SK-MEL-5 (cell line): ENCODE measurements at regions not wholly inside any gene's neighbourhood (a gene's known extent, or its start where the extent isn't known, plus 50 kb on each side); places are given as distances from the start of the nearest gene placed in this dataset.
"Not testable (repeated sequence)": the region's sequence is repeated elsewhere in the genome, so short reads cannot be mapped to it uniquely, and the experiment has no call there.

Experiments
- DNase-seq: peaks from one replicate; pipeline ENCODE4 v3.0.0-alpha.2; 2016; ENCODE audit warnings: low read depth, low spot score
- in situ Hi-C: cut with HindIII; loops from 2 replicates; pipeline ENCODE4 v1.10.0; 2016; ENCODE audit warnings: low sequenced_read_pairs, high pct_unique_total_duplicates, low pct_unique_long_range_greater_than_20kb

DNA sequence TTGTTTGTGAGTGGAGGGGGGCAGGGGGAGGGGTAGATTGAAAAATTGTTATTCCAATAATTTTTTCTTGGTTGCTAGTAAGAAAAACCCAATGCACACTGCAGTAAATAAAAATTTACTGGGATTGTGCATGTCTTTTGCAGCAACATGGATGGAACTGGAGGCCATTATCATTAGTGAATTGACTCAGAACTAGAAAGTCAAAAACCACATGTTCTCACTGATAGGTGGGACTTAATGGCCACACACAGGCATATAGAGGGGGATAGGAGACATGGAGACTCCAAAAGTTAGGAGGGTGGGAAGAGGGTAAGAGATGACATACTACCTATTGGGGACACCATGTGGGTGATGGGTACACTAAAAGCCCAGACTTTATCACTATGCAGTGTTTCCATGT, 67.2 kb downstream of the BUB3 start:
- DNase-seq: no peak
- in situ Hi-C loops: no loop called here

DNA sequence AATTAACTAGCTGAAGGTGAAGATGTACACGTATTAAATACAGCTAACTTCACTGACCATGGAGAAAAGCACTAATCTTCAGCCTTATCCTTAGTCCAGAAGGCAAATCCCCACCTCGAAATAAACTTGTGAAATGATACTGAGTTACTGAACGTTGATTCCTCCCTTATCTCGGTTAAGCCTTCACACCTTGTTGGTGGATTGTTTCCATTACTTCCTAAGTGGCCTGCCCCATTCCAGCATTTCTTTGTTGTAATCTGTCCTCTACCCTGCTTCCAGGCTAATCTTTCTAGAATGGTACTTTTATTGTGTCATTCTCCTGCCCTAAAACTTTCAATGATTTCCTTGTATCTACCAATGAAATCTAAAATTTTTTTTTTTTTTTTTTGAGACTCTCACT, 68.6 kb downstream of the BUB3 start:
- in situ Hi-C loops: no loop called here
- DNase-seq: no peak

- in situ Hi-C loops: no loop called here
- DNase-seq: no peak
Observed at GRCh38 chr10:123227706-123228105, 73.5 kb downstream of the BUB3 start.

GRCh38 chr10:123229927-123230630, 75.9 kb downstream of the BUB3 start:
- in situ Hi-C loops: no loop called here
- no peak for DNase-seq

- in situ Hi-C loops, DNase-seq: not testable (repeated sequence)
Observed at GRCh38 chr10:123232879-123233278, 78.7 kb downstream of the BUB3 start.

GRCh38 chr10:123235014-123235413, 80.8 kb downstream of the BUB3 start:
- DNase-seq, in situ Hi-C loops: not testable (repeated sequence)

DNA sequence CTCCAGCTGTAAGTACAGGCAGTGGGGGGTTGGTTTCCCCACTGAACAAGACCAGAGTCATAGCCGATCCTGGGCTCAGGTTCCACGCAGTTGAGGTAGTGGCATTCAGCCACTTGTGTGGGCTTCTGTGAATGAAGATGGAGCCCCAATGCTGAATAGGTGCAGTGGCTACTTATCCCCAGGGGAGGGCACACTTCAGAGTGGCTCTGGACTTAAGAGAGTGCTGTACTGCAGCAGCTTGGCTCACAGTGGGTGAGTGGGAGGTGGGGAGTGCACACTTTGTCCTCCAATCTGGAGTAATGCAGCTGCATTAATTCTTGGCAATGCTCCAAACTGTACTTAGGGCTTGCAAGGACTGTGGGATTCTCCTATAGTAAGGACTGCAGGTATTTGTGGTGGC, 81.9 kb downstream of the BUB3 start:
- no peak for DNase-seq
- in situ Hi-C loops: no loop called here

GRCh38 chr10:123240250-123240649, 86.0 kb downstream of the BUB3 start:
- no peak for DNase-seq
- in situ Hi-C loops: no loop called here

DNA sequence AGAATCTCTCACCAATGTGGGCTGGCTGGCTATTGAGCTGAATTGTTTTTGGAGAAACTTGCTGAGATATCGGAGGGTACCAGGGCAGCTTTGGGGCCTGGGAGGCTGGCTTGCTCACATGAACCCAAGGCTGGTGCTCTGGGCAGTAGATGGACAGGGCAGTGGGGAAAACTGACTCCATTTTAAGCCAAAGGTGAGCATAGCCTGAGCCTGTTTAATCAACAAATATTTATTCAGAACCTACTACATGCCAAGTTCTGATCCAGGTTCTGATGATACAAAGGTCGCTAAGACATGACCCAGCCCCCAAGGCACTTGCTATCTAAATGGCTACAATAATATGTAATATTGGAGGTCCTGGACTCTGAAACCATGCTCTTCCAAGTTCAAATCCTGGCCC, 86.6 kb downstream of the BUB3 start:
- DNase-seq: no peak
- in situ Hi-C loops: no loop called here

GRCh38 chr10:123241391-123242141, 87.4 kb downstream of the BUB3 start:
- in situ Hi-C loops: no loop called here
- no peak for DNase-seq

- no peak for DNase-seq
- in situ Hi-C loops: no loop called here
Observed at GRCh38 chr10:123244747-123245146, 90.5 kb downstream of the BUB3 start.

DNA sequence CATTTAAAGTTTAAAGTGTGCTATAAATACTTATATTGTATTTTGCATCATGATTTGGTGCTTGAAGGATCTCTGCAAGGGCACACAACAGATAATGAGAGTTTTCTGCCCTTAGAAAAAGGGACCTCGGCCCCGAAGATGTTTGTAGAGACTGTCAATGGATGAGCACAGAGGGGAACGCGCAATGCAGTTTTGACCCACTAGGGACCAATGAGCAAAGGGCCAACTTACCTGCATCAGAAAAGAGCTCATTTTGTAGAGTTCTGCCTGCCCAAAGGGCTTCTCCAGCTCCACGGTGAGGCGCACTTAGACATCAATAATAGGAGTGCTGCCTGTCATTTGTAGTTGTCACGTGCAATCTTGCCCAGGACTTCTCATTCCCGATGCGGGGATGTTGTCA, 91.1 kb downstream of the BUB3 start:
- no peak for DNase-seq
- in situ Hi-C loops: no loop called here

GRCh38 chr10:123249894-123250293, 95.7 kb downstream of the BUB3 start:
- no peak for DNase-seq
- in situ Hi-C loops: no loop called here

DNA sequence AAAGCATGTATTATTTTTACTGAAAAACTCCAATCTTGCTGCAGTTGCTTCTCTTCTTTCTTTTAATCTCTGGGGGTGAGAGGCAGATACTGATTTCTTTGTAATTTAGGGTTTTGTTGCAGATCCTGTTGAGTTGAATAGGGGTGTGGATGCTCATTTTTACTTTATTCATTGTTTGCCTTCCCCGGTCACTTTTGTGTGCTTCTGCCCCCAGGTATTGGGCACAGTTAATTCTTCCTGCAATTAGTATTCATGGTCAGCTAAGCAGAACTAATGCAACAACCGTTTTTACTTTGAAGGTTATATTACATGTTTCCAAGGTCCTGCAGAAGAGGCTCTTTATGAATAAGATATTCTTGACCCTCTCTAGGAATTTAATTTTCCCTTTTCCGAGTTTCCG, 96.4 kb downstream of the BUB3 start:
- in situ Hi-C loops: no loop called here
- no peak for DNase-seq

DNA sequence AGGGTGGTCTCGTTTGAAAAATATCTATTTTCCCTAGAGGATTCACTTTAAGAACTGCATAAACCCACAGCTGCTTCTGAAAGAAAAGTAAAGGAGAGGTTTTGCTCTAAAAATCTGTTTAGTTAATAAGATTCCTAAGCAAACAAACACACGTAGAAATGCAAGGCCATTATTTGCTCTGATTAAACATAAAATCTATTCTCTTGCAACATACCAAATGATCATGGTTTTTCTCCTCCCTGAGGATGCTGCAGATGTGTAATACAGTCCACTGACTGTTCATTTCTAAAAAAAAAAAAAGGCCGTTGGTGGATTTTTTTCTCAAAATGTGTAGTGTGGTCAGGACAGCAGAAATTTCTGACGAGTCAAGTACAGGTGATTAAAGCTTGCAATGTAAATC, 98.6 kb downstream of the BUB3 start:
- DNase-seq: no peak
- in situ Hi-C loops: no loop called here

DNA sequence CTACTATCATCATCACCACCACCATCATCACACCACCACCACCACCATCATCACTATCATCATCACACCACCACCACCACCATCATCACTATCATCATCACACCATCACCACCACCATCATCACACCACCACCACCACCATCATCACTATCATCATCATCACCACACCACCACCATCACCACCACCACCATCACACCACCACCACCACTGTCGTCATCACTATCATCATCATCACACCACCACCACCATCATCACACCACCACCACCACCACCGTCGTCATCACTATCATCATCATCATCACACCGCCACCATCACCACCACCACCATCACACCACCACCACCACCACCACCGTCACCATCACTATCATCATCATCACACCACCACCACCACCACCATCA, 100.1 kb downstream of the BUB3 start:
- DNase-seq, in situ Hi-C loops: not testable (repeated sequence)

GRCh38 chr10:123257904-123258456, 103.8 kb downstream of the BUB3 start:
- no peak for DNase-seq
- in situ Hi-C loops: no loop called here

- in situ Hi-C loops: no loop called here
- no peak for DNase-seq
Observed at GRCh38 chr10:123259081-123259480, 104.9 kb downstream of the BUB3 start.

- in situ Hi-C loops: no loop called here
- DNase-seq: no peak
Observed at GRCh38 chr10:123259791-123260190, 105.6 kb downstream of the BUB3 start.
